ENCODE measurements at regions not wholly inside any gene's neighbourhood (a gene's known extent, or its start where the extent isn't known, plus 50 kb on each side); places are given as distances from the start of the nearest gene placed in this dataset.

- ATAC-seq, result no peak
- intact Hi-C loops (cut with DNase I), result no loop called here
- DNase-seq, result no peak
- H3K4me1 ChIP-seq, result no peaks in the 10 kb centered on the region
- no peaks in the 10 kb centered on the region for H3K9me3 ChIP-seq
- no peaks in the 10 kb centered on the region for H3K27me3 ChIP-seq (ENCODE audit: insufficient read depth in 3 of 3, low read length in 2 of 3)
- no peak overlapping the region for H3K4me3 ChIP-seq
- H3K36me3 ChIP-seq (ENCODE audit: insufficient read depth in 1 of 2, low read depth in 1 of 2), result no peaks in the 10 kb centered on the region
- H3K27ac ChIP-seq, result no peak overlapping the region
- no peak for TF ChIP-seq CTCF (IDR thresholded peaks at IDR 0.05)
These were observed 235.4 kb upstream of the ADAMTS5 start for GRCh38 chr21:27202301-27202700.

- Histone ChIP-seq H3K4me3 (no peak overlapping the region), H3K27ac (no peak overlapping the region), H3K4me1 (no peaks in the 10 kb centered on the region), H3K36me3 (ENCODE audit: insufficient read depth in 1 of 2, low read depth in 1 of 2) (no peaks in the 10 kb centered on the region), H3K27me3 (ENCODE audit: insufficient read depth in 3 of 3, low read length in 2 of 3) (no peaks in the 10 kb centered on the region), H3K9me3 (no peaks in the 10 kb centered on the region)
- WGBS, 3 donors, result 91 to 94% (median 93%) methylated on average over 3 of the region's 3 CpGs
- intact Hi-C loops (cut with DNase I), result no loop called here
- ATAC-seq (no peak), DNase-seq (no peak)
- TF ChIP-seq CTCF (IDR thresholded peaks at IDR 0.05), result no peak
These were observed 234.3 kb upstream of the ADAMTS5 start for GRCh38 chr21:27201197-27201596.

- TF ChIP-seq CTCF (IDR thresholded peaks at IDR 0.05), result no peak
- no peaks in the 10 kb centered on the region for H3K4me1 ChIP-seq
- H3K4me3 ChIP-seq, result no peak overlapping the region
- no peaks in the 10 kb centered on the region for H3K9me3 ChIP-seq
- ATAC-seq, result no peak
- H3K27me3 ChIP-seq (ENCODE audit: insufficient read depth in 3 of 3, low read length in 2 of 3), result no peaks in the 10 kb centered on the region
- intact Hi-C loops (cut with DNase I), result no loop called here
- no peak for DNase-seq
- H3K36me3 ChIP-seq (ENCODE audit: insufficient read depth in 1 of 2, low read depth in 1 of 2), result no peaks in the 10 kb centered on the region
- WGBS, 3 donors, result 85 to 89% (median 85%) methylated on average over 3 of the region's 3 CpGs
- no peak overlapping the region for H3K27ac ChIP-seq
These were observed 229.8 kb upstream of the ADAMTS5 start for GRCh38 chr21:27196651-27197050.

- Histone ChIP-seq H3K4me3 (no peak overlapping the region), H3K27ac (no peak overlapping the region), H3K9me3 (no peaks in the 10 kb centered on the region), H3K36me3 (ENCODE audit: insufficient read depth in 1 of 2, low read depth in 1 of 2) (no peaks in the 10 kb centered on the region), H3K27me3 (ENCODE audit: insufficient read depth in 3 of 3, low read length in 2 of 3) (no peaks in the 10 kb centered on the region), H3K4me1 (no peaks in the 10 kb centered on the region)
- intact Hi-C loops (cut with DNase I), result no loop called here
- no peak for DNase-seq
- 62 to 77% (median 72%) methylated on average over 3 of the region's 3 CpGs for WGBS, 3 donors
- ATAC-seq, result no peak
- no peak for TF ChIP-seq CTCF (IDR thresholded peaks at IDR 0.05)
These were observed 225.5 kb upstream of the ADAMTS5 start for GRCh38 chr21:27192281-27192949.

GRCh38 chr21:27190601-27191000 lies 223.7 kb upstream of the ADAMTS5 start:
- no peaks in the 10 kb centered on the region for H3K27me3 ChIP-seq (ENCODE audit: insufficient read depth in 3 of 3, low read length in 2 of 3)
- H3K36me3 ChIP-seq (ENCODE audit: insufficient read depth in 1 of 2, low read depth in 1 of 2), result no peaks in the 10 kb centered on the region
- no peak for DNase-seq
- 72 to 81% (median 77%) methylated on average over 1 of the region's 1 CpG for WGBS, 3 donors
- no peak overlapping the region for H3K27ac ChIP-seq
- H3K4me3 ChIP-seq, result no peak overlapping the region
- no peak for TF ChIP-seq CTCF (IDR thresholded peaks at IDR 0.05)
- no peaks in the 10 kb centered on the region for H3K4me1 ChIP-seq
- no peak for ATAC-seq
- intact Hi-C loops (cut with DNase I), result no loop called here
- H3K9me3 ChIP-seq, result no peaks in the 10 kb centered on the region

Data from psoas muscle (tissue), 7 donors.